ENCODE measurements at regions not wholly inside any gene's neighbourhood (a gene's known extent, or its start where the extent isn't known, plus 50 kb on each side); places are given as distances from the start of the nearest gene placed in this dataset.

DNA sequence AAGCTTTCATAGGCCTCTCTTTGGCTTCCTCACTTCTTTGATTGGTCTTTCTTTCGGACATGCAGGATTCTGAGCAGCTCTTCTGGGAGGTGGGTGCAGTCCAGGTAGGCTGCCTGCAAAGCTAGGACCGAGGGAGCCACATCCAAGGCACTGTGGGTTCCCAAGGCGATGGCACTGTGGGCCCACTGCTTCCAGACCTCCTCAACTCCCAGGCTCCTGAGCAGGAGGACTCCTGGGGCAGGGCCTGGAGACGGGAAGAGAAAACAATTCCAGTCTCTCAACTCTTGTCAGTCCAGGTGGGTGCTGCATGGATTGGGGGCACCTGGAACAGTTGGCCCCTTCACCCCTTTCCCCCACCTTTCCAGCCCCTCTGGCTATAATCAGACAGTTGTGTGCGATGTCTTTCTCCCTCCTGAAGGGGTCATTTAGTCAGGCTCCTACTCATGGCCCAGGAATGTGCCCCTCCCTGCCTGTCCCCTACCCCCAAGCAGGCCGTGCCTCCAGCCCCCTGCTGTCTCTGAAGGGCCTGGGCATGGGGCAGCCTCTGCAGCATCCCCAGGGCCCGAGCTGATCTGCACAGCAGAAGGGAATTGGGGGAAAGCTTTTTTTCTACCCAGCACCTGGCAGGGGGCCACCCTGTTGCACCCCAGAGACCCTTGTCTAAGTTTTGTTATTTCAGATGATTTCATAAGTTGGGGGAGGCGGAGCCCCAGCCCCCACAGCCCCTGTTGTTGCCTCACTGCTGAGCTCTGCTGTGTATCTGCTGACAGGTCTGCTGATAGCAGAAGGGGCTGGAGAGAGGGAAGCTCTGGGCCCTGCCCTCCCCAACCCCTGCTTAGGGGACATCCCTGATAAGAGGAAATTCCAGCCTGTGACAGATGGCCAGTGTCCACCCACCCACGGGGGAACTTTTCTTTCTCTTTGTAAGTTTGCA is 330.3 kb downstream of the SEC14L1 start:
- peaks cover 20% of the 10 kb centered on the region for H3K36me3 Mint-ChIP-seq (ENCODE audit: low read depth)
- H3K27me3 Mint-ChIP-seq (ENCODE audit: low read depth), result no peaks in the 10 kb centered on the region
- no peak for TF ChIP-seq CTCF (conservative IDR thresholded peaks at IDR 0.05)
- peaks cover 95% of the 10 kb centered on the region for H3K4me1 Mint-ChIP-seq
- peak overlapping the region; percentile 94 for H3K27ac Mint-ChIP-seq (ENCODE audit: unreplicated experiment)
- H3K4me3 Mint-ChIP-seq, result peak overlapping the region; percentile 69
- no peaks in the 10 kb centered on the region for H3K9me3 Mint-ChIP-seq
- no peak for DNase-seq (ENCODE audit: low read depth, low spot score)

DNA sequence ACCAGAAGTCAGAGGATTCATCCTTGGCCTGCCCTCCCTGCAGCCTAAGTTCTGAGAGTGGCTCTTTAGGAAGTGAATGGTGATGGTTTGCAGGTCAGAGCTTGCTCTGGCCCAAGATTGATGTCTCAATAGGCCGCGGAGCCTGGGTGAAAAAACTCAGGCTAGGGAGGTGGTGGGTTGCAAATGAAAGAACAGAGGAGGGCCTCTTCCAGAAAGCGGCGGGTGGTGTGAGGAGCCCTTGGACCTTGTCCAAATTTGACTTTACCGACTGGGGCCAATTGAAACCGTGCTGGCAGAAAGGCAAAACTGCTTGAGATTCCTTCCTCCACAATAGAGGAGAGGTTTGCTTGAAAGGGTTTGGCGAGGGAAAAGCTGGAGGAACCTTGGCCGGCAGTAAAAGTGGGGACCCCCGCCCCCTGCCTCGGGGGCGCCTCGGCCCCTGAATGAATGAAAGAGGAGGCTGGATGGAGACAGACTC is 331.3 kb downstream of the SEC14L1 start:
- H3K4me3 Mint-ChIP-seq, result peak overlapping the region; percentile 69
- no peak for DNase-seq (ENCODE audit: low read depth, low spot score)
- TF ChIP-seq CTCF (conservative IDR thresholded peaks at IDR 0.05), result no peak
- peak overlapping the region; percentile 94 for H3K27ac Mint-ChIP-seq (ENCODE audit: unreplicated experiment)
- H3K4me1 Mint-ChIP-seq, result peaks cover 95% of the 10 kb centered on the region
- peaks cover 20% of the 10 kb centered on the region for H3K36me3 Mint-ChIP-seq (ENCODE audit: low read depth)
- H3K9me3 Mint-ChIP-seq, result no peaks in the 10 kb centered on the region
- H3K27me3 Mint-ChIP-seq (ENCODE audit: low read depth), result no peaks in the 10 kb centered on the region

GRCh38 chr17:77472468-77473310 is 331.9 kb downstream of the SEC14L1 start:
- Mint-ChIP-seq H3K4me1 (peaks cover 97% of the 10 kb centered on the region), H3K4me3 (peak overlapping the region; percentile 69), H3K36me3 (ENCODE audit: low read depth) (peaks cover 20% of the 10 kb centered on the region), H3K9me3 (no peaks in the 10 kb centered on the region), H3K27me3 (ENCODE audit: low read depth) (no peaks in the 10 kb centered on the region), H3K27ac (ENCODE audit: unreplicated experiment) (peak overlapping the region; percentile 94)
- DNase-seq (ENCODE audit: low read depth, low spot score), result no peak
- TF ChIP-seq CTCF (conservative IDR thresholded peaks at IDR 0.05), result no peak

GRCh38 chr17:77473615-77474226 is 333.0 kb downstream of the SEC14L1 start:
- Mint-ChIP-seq H3K27me3 (ENCODE audit: low read depth) (no peaks in the 10 kb centered on the region), H3K36me3 (ENCODE audit: low read depth) (peaks cover 15% of the 10 kb centered on the region), H3K27ac (ENCODE audit: unreplicated experiment) (no peak overlapping the region), H3K9me3 (no peaks in the 10 kb centered on the region), H3K4me1 (peaks cover 96% of the 10 kb centered on the region), H3K4me3 (peak overlapping the region; percentile 25)
- no peak for TF ChIP-seq CTCF (conservative IDR thresholded peaks at IDR 0.05)
- DNase-seq (ENCODE audit: low read depth, low spot score), result no peak

GRCh38 chr17:77474292-77474988 is 333.7 kb downstream of the SEC14L1 start:
- no peak overlapping the region for H3K27ac Mint-ChIP-seq (ENCODE audit: unreplicated experiment)

More at GRCh38 chr17:77474292-77474988, 333.7 kb downstream of the SEC14L1 start:
- peaks cover 98% of the 10 kb centered on the region for H3K4me1 Mint-ChIP-seq
- no peak for DNase-seq (ENCODE audit: low read depth, low spot score)
- H3K27me3 Mint-ChIP-seq (ENCODE audit: low read depth), result no peaks in the 10 kb centered on the region
- peak overlapping the region; percentile 81 for H3K4me3 Mint-ChIP-seq
- H3K9me3 Mint-ChIP-seq, result no peaks in the 10 kb centered on the region
- no peak for TF ChIP-seq CTCF (conservative IDR thresholded peaks at IDR 0.05)
- peaks cover 11% of the 10 kb centered on the region for H3K36me3 Mint-ChIP-seq (ENCODE audit: low read depth)

Data from neural crest cell (in vitro differentiated cells).